Omental fat pad (tissue), 3 donors: ENCODE measurements at regions not wholly inside any gene's neighbourhood (a gene's known extent, or its start where the extent isn't known, plus 50 kb on each side); places are given as distances from the start of the nearest gene placed in this dataset.

Experiments used
- ATAC-seq: fragments of 150-250 bp; one replicate; pipeline ENCODE4 v1.9.1; 2016; ENCODE audit warnings: mild to moderate bottlenecking, moderate library complexity; ENCODE audit not compliant: low FRiP score
- DNase-seq: peaks from one replicate; pipeline ENCODE4 v3.0.0-alpha.2; 2019; ENCODE audit warnings: low spot score
- TF ChIP-seq, protein P1 (sequence below), 3 donors: fragments of 450-650 bp; IDR thresholded peaks; one replicate each; pipeline ENCODE4 v1.5.1; 2016 to 2017; ENCODE audit warnings: antibody characterized with exemption in 3 of 3, mild to moderate bottlenecking in 3 of 3, moderate library complexity in 2 of 3

DNA sequence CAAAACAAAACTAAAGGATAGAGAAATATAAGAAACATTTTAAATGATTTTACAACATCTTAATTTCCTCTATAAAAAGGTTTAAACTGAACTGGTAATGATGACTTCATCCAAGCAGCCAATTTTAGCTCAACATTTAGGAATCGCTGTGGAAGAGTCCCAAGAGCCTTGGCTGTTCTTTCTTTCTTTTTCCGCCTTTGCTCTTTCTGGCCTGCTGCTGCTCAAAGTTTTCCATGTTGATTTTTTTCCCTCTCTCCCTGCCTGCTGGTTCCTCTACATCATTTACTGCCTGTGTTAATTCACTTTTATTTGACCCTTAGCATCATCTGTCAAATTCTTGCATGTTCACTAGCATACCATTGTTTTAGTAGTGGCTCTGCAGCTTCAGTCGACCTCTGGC lies 146.9 kb downstream of the EVX1 start:
- DNase-seq, result no peak
- no peak for ATAC-seq
- TF ChIP-seq, protein P1, sequence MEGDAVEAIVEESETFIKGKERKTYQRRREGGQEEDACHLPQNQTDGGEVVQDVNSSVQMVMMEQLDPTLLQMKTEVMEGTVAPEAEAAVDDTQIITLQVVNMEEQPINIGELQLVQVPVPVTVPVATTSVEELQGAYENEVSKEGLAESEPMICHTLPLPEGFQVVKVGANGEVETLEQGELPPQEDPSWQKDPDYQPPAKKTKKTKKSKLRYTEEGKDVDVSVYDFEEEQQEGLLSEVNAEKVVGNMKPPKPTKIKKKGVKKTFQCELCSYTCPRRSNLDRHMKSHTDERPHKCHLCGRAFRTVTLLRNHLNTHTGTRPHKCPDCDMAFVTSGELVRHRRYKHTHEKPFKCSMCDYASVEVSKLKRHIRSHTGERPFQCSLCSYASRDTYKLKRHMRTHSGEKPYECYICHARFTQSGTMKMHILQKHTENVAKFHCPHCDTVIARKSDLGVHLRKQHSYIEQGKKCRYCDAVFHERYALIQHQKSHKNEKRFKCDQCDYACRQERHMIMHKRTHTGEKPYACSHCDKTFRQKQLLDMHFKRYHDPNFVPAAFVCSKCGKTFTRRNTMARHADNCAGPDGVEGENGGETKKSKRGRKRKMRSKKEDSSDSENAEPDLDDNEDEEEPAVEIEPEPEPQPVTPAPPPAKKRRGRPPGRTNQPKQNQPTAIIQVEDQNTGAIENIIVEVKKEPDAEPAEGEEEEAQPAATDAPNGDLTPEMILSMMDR (IDR thresholded peaks at IDR 0.05), result no peak

DNA sequence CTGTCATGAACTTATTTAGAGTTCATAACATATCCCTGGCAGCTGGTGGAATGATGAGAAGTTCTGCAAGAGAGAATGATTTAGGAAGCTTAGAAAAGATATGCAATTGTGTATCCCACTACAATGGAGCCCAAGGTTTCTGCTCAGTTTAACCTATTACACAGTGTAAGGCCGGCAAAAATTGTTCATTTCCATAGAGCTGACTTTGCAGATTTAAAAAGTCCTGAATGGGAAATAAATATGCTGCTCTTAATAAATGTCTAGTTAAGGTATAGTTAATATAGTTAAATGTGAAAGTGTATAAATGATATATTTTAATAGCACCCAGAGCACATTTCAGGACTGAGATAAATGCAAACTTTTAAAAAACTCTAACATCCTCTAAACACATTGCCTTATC lies 149.9 kb downstream of the EVX1 start:
- ATAC-seq (no peak), DNase-seq (no peak)
- TF ChIP-seq, protein P1 (IDR thresholded peaks at IDR 0.05), result no peak

DNA sequence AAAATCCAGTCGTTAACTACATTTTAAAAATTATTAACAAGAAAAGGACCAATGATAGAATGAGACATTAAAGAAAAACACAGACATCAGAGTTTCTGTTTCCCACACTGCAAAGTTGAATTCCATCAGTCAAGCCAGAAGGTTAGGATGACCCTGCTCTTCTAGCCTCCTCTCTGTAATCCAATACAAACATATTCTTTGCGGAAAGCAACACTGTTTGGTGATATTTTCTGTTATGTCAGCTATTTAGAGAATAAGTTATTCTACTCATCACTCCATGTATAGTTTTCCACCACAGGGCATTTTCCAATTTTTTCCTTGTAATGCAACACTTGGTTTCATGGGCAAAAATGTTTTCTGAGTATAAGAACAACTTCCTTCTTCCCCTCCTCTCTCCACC lies 152.3 kb downstream of the EVX1 start:
- TF ChIP-seq, protein P1 (IDR thresholded peaks at IDR 0.05), result no peak
- no peak for DNase-seq
- ATAC-seq, result no peak

DNA sequence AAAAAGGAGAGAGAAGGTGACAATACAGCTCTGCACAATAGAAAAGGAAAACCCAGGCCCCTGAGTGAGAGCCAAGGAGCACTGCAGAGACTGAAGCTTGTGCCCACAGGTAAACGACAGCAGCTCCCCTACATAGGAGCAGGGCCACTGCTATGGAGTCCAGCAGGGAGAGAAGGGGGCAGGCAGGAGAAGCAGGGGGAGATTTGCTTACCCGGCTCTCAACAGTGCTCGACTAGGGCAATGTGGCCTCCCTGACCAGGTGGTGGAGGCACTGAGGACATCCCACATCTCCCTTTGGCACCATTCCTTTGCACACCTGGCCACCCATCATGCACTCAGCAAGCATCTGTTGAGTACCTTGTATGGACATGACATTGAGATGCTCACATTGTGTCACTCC lies 153.0 kb downstream of the EVX1 start:
- ATAC-seq, result no peak
- DNase-seq, result no peak
- TF ChIP-seq, protein P1 (IDR thresholded peaks at IDR 0.05), result no peak

DNA sequence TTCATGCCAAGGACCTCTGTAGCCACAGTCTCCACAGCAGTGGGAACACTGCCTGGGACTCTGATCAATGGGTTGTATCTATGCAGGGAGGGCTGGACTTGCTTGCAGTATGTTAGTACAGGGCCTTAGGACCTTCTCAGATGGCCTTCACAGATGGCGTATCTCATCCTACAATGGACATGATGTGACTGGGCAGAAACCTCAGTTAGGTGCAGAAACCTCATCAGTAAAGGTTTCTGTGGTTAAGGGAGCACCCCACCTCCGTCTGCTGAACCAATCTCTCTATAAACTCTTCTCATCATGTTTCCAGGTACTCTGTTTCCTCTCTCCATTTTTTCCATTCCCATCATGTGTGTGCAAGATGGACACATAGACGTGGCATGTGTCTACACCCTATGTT lies 154.9 kb downstream of the EVX1 start:
- DNase-seq, result no peak
- no peak for ATAC-seq
- TF ChIP-seq, protein P1 (IDR thresholded peaks at IDR 0.05), result no peak

DNA sequence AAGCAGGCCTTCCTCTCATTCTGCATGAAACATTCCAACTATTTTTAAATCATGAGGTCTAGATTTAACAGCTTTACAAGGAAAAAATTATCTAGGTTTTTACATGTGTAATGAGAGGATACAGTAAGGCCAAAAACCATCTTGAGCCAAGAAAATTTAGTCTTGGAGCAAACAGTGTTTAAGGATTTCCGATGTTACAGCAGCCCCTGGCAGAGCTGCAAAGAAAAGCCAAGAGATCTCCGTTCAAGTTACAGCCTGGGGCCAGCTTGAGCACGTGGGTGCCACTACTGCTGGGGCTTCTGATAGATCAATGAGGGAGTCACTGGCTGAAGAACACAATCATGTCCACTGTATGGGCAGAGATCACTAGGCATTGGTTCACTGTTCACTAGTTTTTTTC lies 156.2 kb downstream of the EVX1 start:
- DNase-seq, result no peak
- ATAC-seq, result no peak
- TF ChIP-seq, protein P1 (IDR thresholded peaks at IDR 0.05), result no peak

DNA sequence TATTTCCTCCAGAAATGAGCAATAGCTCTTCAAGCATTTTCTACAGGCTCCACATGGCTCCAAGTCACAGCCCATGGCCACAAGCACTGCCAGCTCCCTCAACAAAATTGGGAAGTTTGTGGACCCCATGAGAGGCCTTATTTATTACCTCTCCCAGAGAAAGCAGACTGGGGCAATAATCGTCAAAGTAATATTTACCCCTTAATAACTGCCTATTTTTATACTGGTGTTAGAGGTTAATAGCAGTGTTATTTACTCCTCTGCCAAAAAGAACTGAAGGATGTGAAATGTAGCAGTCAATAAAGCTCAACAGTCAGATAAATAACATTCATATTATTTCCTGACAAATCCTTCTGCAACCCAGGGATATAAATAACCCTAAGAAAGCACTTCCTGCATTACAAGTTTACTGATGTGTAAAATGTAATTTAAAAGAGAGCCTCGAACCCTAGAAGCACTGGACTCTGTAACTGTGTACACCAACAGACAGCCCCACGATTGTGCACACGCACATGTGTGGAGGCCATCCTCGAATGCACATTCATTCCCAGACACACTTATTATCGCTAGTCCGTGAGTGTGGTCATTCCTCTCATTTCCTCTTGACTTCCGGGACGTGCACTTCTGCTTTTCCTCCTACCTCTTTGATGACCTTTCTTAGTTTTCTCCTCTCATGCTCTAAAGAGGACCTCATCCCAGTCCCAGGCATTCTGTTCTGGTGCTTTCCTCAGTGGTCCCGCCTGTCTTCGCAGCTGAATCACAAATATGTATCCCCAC lies 157.4 kb downstream of the EVX1 start:
- DNase-seq (no peak), ATAC-seq (no peak)
- TF ChIP-seq, protein P1 (IDR thresholded peaks at IDR 0.05), result no peak
